IPS-NIHi7 (cell line): ENCODE measurements at regions not wholly inside any gene's neighbourhood (a gene's known extent, or its start where the extent isn't known, plus 50 kb on each side); places are given as distances from the start of the nearest gene placed in this dataset.
"Not testable (repeated sequence)": the region's sequence is repeated elsewhere in the genome, so short reads cannot be mapped to it uniquely, and the experiment has no call there.

Experiments
- DNase-seq: peaks from one replicate; pipeline ENCODE4 v3.0.0; 2012; ENCODE audit warnings: mixed read lengths; ENCODE audit errors: extremely low spot score

- DNase-seq: not testable (repeated sequence)
Measured at GRCh38 chr1:143905214-143906179, 66.3 kb downstream of the FAM72C start.

- not testable (repeated sequence) for DNase-seq
Measured at GRCh38 chr1:143904622-143904979, 67.2 kb downstream of the FAM72C start.

- not testable (repeated sequence) for DNase-seq
Measured at GRCh38 chr1:143903899-143904621, 67.7 kb downstream of the FAM72C start.

GRCh38 chr1:143896377-143896776, 75.4 kb downstream of the FAM72C start:
- not testable (repeated sequence) for DNase-seq

- not testable (repeated sequence) for DNase-seq
Measured at GRCh38 chr1:143884932-143885574, 86.7 kb downstream of the FAM72C start.

GRCh38 chr1:143884532-143884931, 87.3 kb downstream of the FAM72C start:
- DNase-seq: not testable (repeated sequence)

GRCh38 chr1:143879757-143880536, 91.8 kb downstream of the FAM72C start:
- not testable (repeated sequence) for DNase-seq

- DNase-seq: not testable (repeated sequence)
Measured at GRCh38 chr1:143875947-143876346, 95.8 kb downstream of the FAM72C start.

- DNase-seq: not testable (repeated sequence)
Measured at GRCh38 chr1:143874625-143875024, 97.2 kb downstream of the FAM72C start.

GRCh38 chr1:143873650-143874049, 98.1 kb downstream of the FAM72C start:
- not testable (repeated sequence) for DNase-seq

- DNase-seq: not testable (repeated sequence)
Measured at GRCh38 chr1:143870388-143870787, 101.4 kb downstream of the FAM72C start.

GRCh38 chr1:143867590-143868220, 104.1 kb downstream of the FAM72C start:
- DNase-seq: not testable (repeated sequence)

GRCh38 chr1:143863901-143864520, 107.8 kb downstream of the FAM72C start:
- not testable (repeated sequence) for DNase-seq

GRCh38 chr1:143862722-143863121, 109.1 kb downstream of the FAM72C start:
- not testable (repeated sequence) for DNase-seq

GRCh38 chr1:143861306-143861705, 110.5 kb downstream of the FAM72C start:
- not testable (repeated sequence) for DNase-seq

GRCh38 chr1:143855867-143856266, 115.9 kb downstream of the FAM72C start:
- DNase-seq: not testable (repeated sequence)

- DNase-seq: not testable (repeated sequence)
Measured at GRCh38 chr1:143854069-143854468, 117.7 kb downstream of the FAM72C start.

GRCh38 chr1:143850637-143851036, 121.1 kb downstream of the FAM72C start:
- DNase-seq: not testable (repeated sequence)

GRCh38 chr1:143848859-143849258, 122.9 kb downstream of the FAM72C start:
- DNase-seq: not testable (repeated sequence)

- DNase-seq: not testable (repeated sequence)
Measured at GRCh38 chr1:143845193-143845592, 126.6 kb downstream of the FAM72C start.
